ENCODE measurements at regions not wholly inside any gene's neighbourhood (a gene's known extent, or its start where the extent isn't known, plus 50 kb on each side); places are given as distances from the start of the nearest gene placed in this dataset.

- Histone ChIP-seq H3K27ac (ENCODE audit: low read depth in 1 of 2, low read length in 1 of 2) (no peak overlapping the region), H3K27me3 (ENCODE audit: control insufficient read depth in 2 of 2, insufficient read depth in 1 of 2, low read length in 1 of 2) (no peaks in the 10 kb centered on the region), H3K4me1 (ENCODE audit: control insufficient read depth in 2 of 2, insufficient read depth in 2 of 2, low read length in 2 of 2) (no peaks in the 10 kb centered on the region), H3K4me3 (ENCODE audit: low read length in 2 of 2) (no peak overlapping the region), H3K9me3 (ENCODE audit: control insufficient read depth in 2 of 2, insufficient read depth in 1 of 2, low read length in 1 of 2) (peaks cover 0 to 7% of the 10 kb centered on the region in 2 donors), H3K36me3 (ENCODE audit: control insufficient read depth in 2 of 2, insufficient read depth in 2 of 2, low read length in 1 of 2) (no peaks in the 10 kb centered on the region)
- 91% methylated on average over 1 of the region's 1 CpG for WGBS
- DNase-seq (ENCODE audit: low read depth in 6 of 9, low spot score in 9 of 9), result no peak
These were observed 833.6 kb downstream of the FLRT2 start for GRCh38 chr14:86363576-86363975.

GRCh38 chr14:86363047-86363446, 833.1 kb downstream of the FLRT2 start:
- H3K27me3 ChIP-seq (ENCODE audit: control insufficient read depth in 2 of 2, insufficient read depth in 1 of 2, low read length in 1 of 2), result no peaks in the 10 kb centered on the region
- WGBS, result 94% methylated on average over 4 of the region's 4 CpGs
- no peaks in the 10 kb centered on the region for H3K4me1 ChIP-seq (ENCODE audit: control insufficient read depth in 2 of 2, insufficient read depth in 2 of 2, low read length in 2 of 2)
- peaks cover 0 to 7% of the 10 kb centered on the region in 2 donors for H3K9me3 ChIP-seq (ENCODE audit: control insufficient read depth in 2 of 2, insufficient read depth in 1 of 2, low read length in 1 of 2)
- H3K36me3 ChIP-seq (ENCODE audit: control insufficient read depth in 2 of 2, insufficient read depth in 2 of 2, low read length in 1 of 2), result no peaks in the 10 kb centered on the region
- H3K4me3 ChIP-seq (ENCODE audit: low read length in 2 of 2), result no peak overlapping the region
- DNase-seq (ENCODE audit: low read depth in 6 of 9, low spot score in 9 of 9), result no peak
- H3K27ac ChIP-seq (ENCODE audit: low read depth in 1 of 2, low read length in 1 of 2), result no peak overlapping the region

- DNase-seq (ENCODE audit: low read depth in 6 of 9, low spot score in 9 of 9), result no peak
- Histone ChIP-seq H3K27ac (ENCODE audit: low read depth in 1 of 2, low read length in 1 of 2) (no peak overlapping the region), H3K4me3 (ENCODE audit: low read length in 2 of 2) (no peak overlapping the region), H3K4me1 (ENCODE audit: control insufficient read depth in 2 of 2, insufficient read depth in 2 of 2, low read length in 2 of 2) (peaks cover 0 to 3% of the 10 kb centered on the region in 2 donors), H3K27me3 (ENCODE audit: control insufficient read depth in 2 of 2, insufficient read depth in 1 of 2, low read length in 1 of 2) (no peaks in the 10 kb centered on the region), H3K9me3 (ENCODE audit: control insufficient read depth in 2 of 2, insufficient read depth in 1 of 2, low read length in 1 of 2) (no peaks in the 10 kb centered on the region), H3K36me3 (ENCODE audit: control insufficient read depth in 2 of 2, insufficient read depth in 2 of 2, low read length in 1 of 2) (no peaks in the 10 kb centered on the region)
- WGBS, result 62% methylated on average over 3 of the region's 3 CpGs
These were observed 827.9 kb downstream of the FLRT2 start for GRCh38 chr14:86357876-86358275.

GRCh38 chr14:86357119-86357518, 827.2 kb downstream of the FLRT2 start:
- DNase-seq (ENCODE audit: low read depth in 6 of 9, low spot score in 9 of 9), result peak in 2 of 9 donors; percentile 10 to 35
- Histone ChIP-seq H3K27me3 (ENCODE audit: control insufficient read depth in 2 of 2, insufficient read depth in 1 of 2, low read length in 1 of 2) (no peaks in the 10 kb centered on the region), H3K4me3 (ENCODE audit: low read length in 2 of 2) (no peak overlapping the region), H3K27ac (ENCODE audit: low read depth in 1 of 2, low read length in 1 of 2) (no peak overlapping the region), H3K4me1 (ENCODE audit: control insufficient read depth in 2 of 2, insufficient read depth in 2 of 2, low read length in 2 of 2) (peaks cover 0 to 3% of the 10 kb centered on the region in 2 donors), H3K36me3 (ENCODE audit: control insufficient read depth in 2 of 2, insufficient read depth in 2 of 2, low read length in 1 of 2) (no peaks in the 10 kb centered on the region), H3K9me3 (ENCODE audit: control insufficient read depth in 2 of 2, insufficient read depth in 1 of 2, low read length in 1 of 2) (no peaks in the 10 kb centered on the region)
- 36% methylated on average over 3 of the region's 3 CpGs for WGBS

GRCh38 chr14:86346818-86347384, 817.0 kb downstream of the FLRT2 start:
- Histone ChIP-seq H3K36me3 (ENCODE audit: control insufficient read depth in 2 of 2, insufficient read depth in 2 of 2, low read length in 1 of 2) (no peaks in the 10 kb centered on the region), H3K27ac (ENCODE audit: low read depth in 1 of 2, low read length in 1 of 2) (peak overlapping the region in 1 of 2 donors; percentile 15), H3K4me1 (ENCODE audit: control insufficient read depth in 2 of 2, insufficient read depth in 2 of 2, low read length in 2 of 2) (no peaks in the 10 kb centered on the region), H3K9me3 (ENCODE audit: control insufficient read depth in 2 of 2, insufficient read depth in 1 of 2, low read length in 1 of 2) (no peaks in the 10 kb centered on the region), H3K4me3 (ENCODE audit: low read length in 2 of 2) (no peak overlapping the region), H3K27me3 (ENCODE audit: control insufficient read depth in 2 of 2, insufficient read depth in 1 of 2, low read length in 1 of 2) (no peaks in the 10 kb centered on the region)
- DNase-seq (ENCODE audit: low read depth in 6 of 9, low spot score in 9 of 9), result peak in 2 of 9 donors; percentile 2 to 21
- WGBS, result 86% methylated on average over 3 of the region's 3 CpGs

- no peak for DNase-seq (ENCODE audit: low read depth in 6 of 9, low spot score in 9 of 9)
- Histone ChIP-seq H3K27me3 (ENCODE audit: control insufficient read depth in 2 of 2, insufficient read depth in 1 of 2, low read length in 1 of 2) (no peaks in the 10 kb centered on the region), H3K9me3 (ENCODE audit: control insufficient read depth in 2 of 2, insufficient read depth in 1 of 2, low read length in 1 of 2) (no peaks in the 10 kb centered on the region), H3K36me3 (ENCODE audit: control insufficient read depth in 2 of 2, insufficient read depth in 2 of 2, low read length in 1 of 2) (no peaks in the 10 kb centered on the region), H3K27ac (ENCODE audit: low read depth in 1 of 2, low read length in 1 of 2) (no peak overlapping the region), H3K4me1 (ENCODE audit: control insufficient read depth in 2 of 2, insufficient read depth in 2 of 2, low read length in 2 of 2) (no peaks in the 10 kb centered on the region), H3K4me3 (ENCODE audit: low read length in 2 of 2) (no peak overlapping the region)
- 95% methylated on average over 3 of the region's 3 CpGs for WGBS
These were observed 804.4 kb downstream of the FLRT2 start for GRCh38 chr14:86334355-86334754.

- no peaks in the 10 kb centered on the region for H3K9me3 ChIP-seq (ENCODE audit: control insufficient read depth in 2 of 2, insufficient read depth in 1 of 2, low read length in 1 of 2)
- H3K4me1 ChIP-seq (ENCODE audit: control insufficient read depth in 2 of 2, insufficient read depth in 2 of 2, low read length in 2 of 2), result no peaks in the 10 kb centered on the region
- DNase-seq (ENCODE audit: low read depth in 6 of 9, low spot score in 9 of 9), result no peak
- no peaks in the 10 kb centered on the region for H3K27me3 ChIP-seq (ENCODE audit: control insufficient read depth in 2 of 2, insufficient read depth in 1 of 2, low read length in 1 of 2)
- H3K27ac ChIP-seq (ENCODE audit: low read depth in 1 of 2, low read length in 1 of 2), result no peak overlapping the region
- H3K4me3 ChIP-seq (ENCODE audit: low read length in 2 of 2), result no peak overlapping the region
- WGBS, result 88% methylated on average over 1 of the region's 1 CpG
- H3K36me3 ChIP-seq (ENCODE audit: control insufficient read depth in 2 of 2, insufficient read depth in 2 of 2, low read length in 1 of 2), result no peaks in the 10 kb centered on the region
These were observed 803.5 kb downstream of the FLRT2 start for GRCh38 chr14:86333493-86333892.

GRCh38 chr14:86331341-86331740, 801.4 kb downstream of the FLRT2 start:
- no peaks in the 10 kb centered on the region for H3K4me1 ChIP-seq (ENCODE audit: control insufficient read depth in 2 of 2, insufficient read depth in 2 of 2, low read length in 2 of 2)
- H3K27me3 ChIP-seq (ENCODE audit: control insufficient read depth in 2 of 2, insufficient read depth in 1 of 2, low read length in 1 of 2), result no peaks in the 10 kb centered on the region
- no peak overlapping the region for H3K4me3 ChIP-seq (ENCODE audit: low read length in 2 of 2)
- no peak for DNase-seq (ENCODE audit: low read depth in 6 of 9, low spot score in 9 of 9)
- no peaks in the 10 kb centered on the region for H3K9me3 ChIP-seq (ENCODE audit: control insufficient read depth in 2 of 2, insufficient read depth in 1 of 2, low read length in 1 of 2)
- no peaks in the 10 kb centered on the region for H3K36me3 ChIP-seq (ENCODE audit: control insufficient read depth in 2 of 2, insufficient read depth in 2 of 2, low read length in 1 of 2)
- no peak overlapping the region for H3K27ac ChIP-seq (ENCODE audit: low read depth in 1 of 2, low read length in 1 of 2)
- WGBS, result 92% methylated on average over 3 of the region's 3 CpGs

GRCh38 chr14:86321151-86321550, 791.2 kb downstream of the FLRT2 start:
- Histone ChIP-seq H3K9me3 (ENCODE audit: control insufficient read depth in 2 of 2, insufficient read depth in 1 of 2, low read length in 1 of 2) (no peaks in the 10 kb centered on the region), H3K36me3 (ENCODE audit: control insufficient read depth in 2 of 2, insufficient read depth in 2 of 2, low read length in 1 of 2) (no peaks in the 10 kb centered on the region), H3K27me3 (ENCODE audit: control insufficient read depth in 2 of 2, insufficient read depth in 1 of 2, low read length in 1 of 2) (no peaks in the 10 kb centered on the region), H3K27ac (ENCODE audit: low read depth in 1 of 2, low read length in 1 of 2) (no peak overlapping the region), H3K4me1 (ENCODE audit: control insufficient read depth in 2 of 2, insufficient read depth in 2 of 2, low read length in 2 of 2) (no peaks in the 10 kb centered on the region), H3K4me3 (ENCODE audit: low read length in 2 of 2) (no peak overlapping the region)
- WGBS, result 78% methylated on average over 3 of the region's 3 CpGs
- DNase-seq (ENCODE audit: low read depth in 6 of 9, low spot score in 9 of 9), result no peak

All from thymus (tissue), 11 donors.